ENCODE measurements at regions not wholly inside any gene's neighbourhood (a gene's known extent, or its start where the extent isn't known, plus 50 kb on each side); places are given as distances from the start of the nearest gene placed in this dataset.
"Not testable (repeated sequence)": the region's sequence is repeated elsewhere in the genome, so short reads cannot be mapped to it uniquely, and the experiment has no call there.

- DNase-seq (ENCODE audit: low spot score): no peak
These were observed 248.7 kb downstream of the TTC6 start for GRCh38 chr14:37843954-37844607.

DNA sequence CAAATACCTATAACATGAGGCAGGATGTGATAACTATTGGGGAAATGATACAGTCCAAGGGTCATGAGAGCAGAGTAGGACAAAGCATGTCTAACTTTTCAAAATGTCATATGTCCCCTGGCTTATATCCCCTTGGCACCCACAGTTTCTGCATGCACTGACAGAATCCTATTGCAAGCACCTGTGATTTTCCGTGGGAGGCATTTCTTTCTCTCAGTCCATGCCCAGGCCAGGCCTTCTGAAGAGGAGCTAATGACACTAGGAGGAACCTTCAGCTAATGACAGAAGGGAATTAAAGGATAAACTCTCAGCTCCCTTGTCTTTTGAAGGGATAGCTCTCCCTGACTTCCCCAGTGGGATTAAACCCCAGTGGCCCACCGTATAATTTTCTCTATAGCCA, 249.2 kb downstream of the TTC6 start:
- no peak for DNase-seq (ENCODE audit: low spot score)

DNA sequence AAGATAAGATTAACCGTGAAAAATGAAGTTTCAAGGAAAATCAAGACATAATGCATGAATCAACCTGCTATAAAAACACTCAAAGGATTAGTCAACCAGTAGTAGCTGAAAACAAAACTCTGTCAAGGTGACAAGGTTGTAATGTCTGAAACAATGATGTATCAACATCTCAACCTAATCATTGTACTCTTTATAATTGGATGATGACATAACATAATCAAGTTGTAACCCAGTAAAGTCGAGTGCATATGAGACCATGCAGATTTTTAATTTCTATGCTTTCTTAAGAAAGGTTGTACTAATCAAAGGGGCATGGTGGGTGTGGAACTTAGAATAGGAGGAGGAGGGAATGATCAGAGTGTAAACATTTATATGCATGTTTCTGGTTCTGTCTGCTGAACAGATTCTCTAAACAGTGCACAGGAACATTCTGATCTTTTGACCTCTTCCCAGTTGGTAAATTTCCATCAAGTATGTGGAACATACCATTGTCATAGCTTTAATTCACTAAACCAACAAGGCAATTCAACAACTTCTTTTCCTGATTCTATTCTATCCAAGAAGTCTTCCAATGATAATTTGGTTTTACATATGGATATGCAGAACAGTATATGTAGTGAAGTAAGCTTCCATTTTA, 253.7 kb downstream of the TTC6 start:
- no peak for DNase-seq (ENCODE audit: low spot score)

GRCh38 chr14:37851054-37851453, 255.6 kb downstream of the TTC6 start:
- no peak for DNase-seq (ENCODE audit: low spot score)

GRCh38 chr14:37855871-37856270, 260.4 kb downstream of the TTC6 start:
- no peak for DNase-seq (ENCODE audit: low spot score)

- DNase-seq (ENCODE audit: low spot score): no peak
These were observed 262.4 kb downstream of the TTC6 start for GRCh38 chr14:37857774-37858266.

DNA sequence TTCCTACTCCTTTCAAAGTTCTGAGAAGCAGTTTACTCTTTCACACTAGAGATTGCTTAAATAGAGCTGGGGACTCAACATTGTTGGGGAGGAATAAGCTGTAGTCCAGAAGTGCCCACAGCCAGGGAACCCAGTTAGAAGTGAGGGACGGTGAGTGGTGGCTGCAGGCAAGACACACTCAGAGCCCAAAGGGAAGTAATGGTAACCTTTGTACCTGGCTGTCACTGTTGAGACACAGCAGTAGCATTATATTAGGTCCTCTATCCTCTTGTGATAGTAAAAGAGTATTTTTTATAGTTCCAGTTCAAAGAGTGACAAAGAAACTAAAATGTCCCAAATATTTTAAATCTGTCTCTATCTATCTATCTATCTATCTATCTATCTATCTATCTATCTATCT, 263.3 kb downstream of the TTC6 start:
- no peak for DNase-seq (ENCODE audit: low spot score)

- DNase-seq (ENCODE audit: low spot score): no peak
These were observed 263.7 kb downstream of the TTC6 start for GRCh38 chr14:37859177-37859576.

DNA sequence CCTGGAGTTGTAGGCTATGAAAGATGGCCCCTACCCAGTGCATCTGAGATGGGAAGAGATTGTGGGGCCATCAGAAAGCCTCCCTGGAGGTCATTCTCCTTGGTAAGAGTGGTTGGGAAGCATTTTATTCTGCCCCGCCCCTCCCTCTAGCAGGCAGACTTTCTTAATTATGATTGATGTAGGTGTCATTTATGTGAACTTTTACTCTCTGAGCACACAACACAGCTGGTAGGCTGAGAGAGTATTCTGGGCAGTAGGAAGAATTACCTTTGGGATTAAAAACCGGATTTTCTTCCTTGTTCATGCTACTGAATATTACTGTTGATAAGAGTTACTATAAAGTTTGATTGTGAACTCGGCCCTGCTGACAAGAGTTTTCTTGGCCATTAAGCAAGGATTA, 266.8 kb downstream of the TTC6 start:
- DNase-seq (ENCODE audit: low spot score): no peak

DNA sequence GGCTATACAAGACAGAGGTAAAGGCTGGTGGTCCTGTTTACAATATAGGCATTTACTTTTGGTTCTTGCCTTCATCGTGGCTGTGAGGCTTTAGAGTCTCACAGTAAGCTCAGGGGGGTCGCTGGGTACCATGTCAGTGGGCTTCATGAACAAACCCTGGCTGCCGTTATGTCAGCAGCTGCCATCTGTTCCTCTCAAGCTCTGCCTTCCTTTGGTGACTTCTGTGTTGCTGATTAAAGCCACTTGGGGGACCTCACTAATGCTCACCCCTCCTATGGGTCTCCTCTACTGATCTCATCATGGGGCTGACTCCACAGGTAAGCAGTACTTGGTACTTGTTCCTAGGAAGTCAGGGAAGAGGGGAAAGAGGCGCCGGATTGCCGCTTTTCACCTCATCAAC, 268.7 kb downstream of the TTC6 start:
- no peak for DNase-seq (ENCODE audit: low spot score)

DNA sequence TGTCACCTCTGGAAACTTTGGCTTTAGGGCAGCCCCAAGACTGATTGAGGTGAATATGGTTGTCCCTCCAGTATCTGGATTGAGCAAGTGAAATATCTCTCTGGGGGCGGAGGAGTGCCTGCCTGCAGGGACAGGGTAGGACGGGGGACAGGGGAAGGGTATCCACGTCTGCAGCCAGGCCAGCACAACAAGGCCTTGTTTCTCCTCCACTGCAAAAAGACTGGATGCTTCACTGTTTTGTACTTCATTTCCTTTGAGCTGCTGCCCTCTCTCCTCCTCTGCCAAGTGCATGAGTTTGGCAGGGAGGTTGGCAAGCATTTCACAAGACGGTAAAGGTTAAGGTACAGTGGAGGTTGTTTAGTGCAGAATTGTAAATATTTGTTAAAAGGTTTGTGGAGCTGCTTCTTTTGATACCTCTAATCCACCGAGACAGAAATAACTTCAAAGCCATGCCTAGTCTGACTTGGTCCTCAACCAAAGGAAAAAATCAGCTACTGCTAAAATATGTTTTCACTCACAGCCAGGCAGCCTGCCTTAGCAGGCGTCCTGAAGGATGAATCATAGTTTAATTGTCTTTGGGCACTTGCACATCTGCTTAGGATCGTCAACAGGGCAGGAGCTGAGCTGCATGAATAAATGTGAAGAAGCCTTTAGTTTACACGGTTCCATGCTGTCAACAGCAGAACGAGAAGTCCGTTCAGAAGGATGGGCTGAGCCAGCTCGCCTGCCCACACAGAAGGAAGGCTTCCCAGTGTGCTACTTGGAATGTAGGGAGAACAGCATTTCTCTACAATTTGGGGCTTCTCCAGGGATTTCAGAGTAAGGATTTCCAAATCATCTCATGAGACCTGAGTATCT, 269.7 kb downstream of the TTC6 start:
- no peak for DNase-seq (ENCODE audit: low spot score)

DNA sequence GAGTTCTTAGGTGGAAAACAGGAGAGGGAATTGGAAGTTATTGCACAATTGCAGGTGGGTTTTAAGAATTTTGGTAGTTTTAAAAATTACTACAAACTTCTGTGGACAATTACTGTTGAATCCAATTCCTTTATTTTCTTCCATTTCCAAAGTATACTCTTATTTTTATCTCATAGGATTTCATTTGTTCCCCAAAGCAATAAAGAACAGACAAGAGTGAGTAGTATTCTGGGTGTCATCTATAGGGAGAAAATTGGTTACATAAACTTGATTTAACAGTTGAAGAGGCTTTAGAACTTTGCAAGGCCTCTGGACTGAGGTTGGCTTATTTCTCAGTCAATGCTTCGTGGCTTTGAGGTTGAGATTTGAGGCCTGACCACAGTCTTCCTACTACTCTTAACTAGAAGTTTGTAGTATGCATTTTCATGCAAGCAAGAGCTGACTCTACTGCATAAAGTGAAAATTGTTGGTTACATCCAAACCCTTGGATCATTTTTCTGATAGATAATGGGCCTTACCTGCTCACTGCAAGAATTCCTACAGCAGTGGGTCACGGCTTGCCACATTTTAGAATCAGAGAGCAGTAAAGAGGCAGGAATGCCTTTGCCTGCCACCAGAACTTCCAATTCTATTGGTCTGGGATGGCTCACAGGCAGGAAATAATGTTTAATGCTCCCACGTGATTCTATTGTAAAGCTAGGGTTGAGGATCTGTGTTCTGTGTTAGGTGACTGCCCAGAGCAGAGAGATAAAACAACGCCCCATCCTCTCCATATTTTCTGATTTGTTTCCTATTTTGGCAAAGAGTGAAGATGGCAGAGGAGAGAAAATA, 270.5 kb downstream of the TTC6 start:
- no peak for DNase-seq (ENCODE audit: low spot score)

- no peak for DNase-seq (ENCODE audit: low spot score)
These were observed 274.2 kb downstream of the TTC6 start for GRCh38 chr14:37869633-37870032.

- DNase-seq (ENCODE audit: low spot score): no peak
These were observed 274.7 kb downstream of the TTC6 start for GRCh38 chr14:37870170-37870569.

GRCh38 chr14:37870632-37871346, 275.4 kb downstream of the TTC6 start:
- DNase-seq (ENCODE audit: low spot score): no peak

GRCh38 chr14:37874065-37874428, 278.6 kb downstream of the TTC6 start:
- not testable (repeated sequence) for DNase-seq (ENCODE audit: low spot score)

GRCh38 chr14:37874429-37875109, 279.1 kb downstream of the TTC6 start:
- peak; percentile 56 for DNase-seq (ENCODE audit: low spot score)

DNA sequence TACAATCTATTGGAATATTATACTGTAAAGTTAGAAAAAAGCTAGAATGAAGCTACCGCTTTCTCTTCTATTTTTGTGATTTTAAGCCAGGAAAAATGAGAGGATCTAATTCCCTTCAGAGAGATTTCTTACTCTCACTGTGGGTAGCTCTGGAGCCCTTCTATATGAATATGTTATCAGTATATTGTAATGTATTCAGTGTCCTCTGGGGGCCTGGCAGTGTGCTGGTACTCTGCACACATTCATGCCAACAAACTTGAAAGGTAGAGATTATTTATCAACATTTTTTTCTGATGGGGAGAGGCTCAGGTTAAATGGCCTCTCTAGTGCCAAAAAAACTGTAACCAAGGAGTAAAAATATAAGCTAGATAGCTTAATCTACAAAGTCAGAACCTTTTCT, 292.8 kb downstream of the TTC6 start:
- DNase-seq (ENCODE audit: low spot score): no peak

DNA sequence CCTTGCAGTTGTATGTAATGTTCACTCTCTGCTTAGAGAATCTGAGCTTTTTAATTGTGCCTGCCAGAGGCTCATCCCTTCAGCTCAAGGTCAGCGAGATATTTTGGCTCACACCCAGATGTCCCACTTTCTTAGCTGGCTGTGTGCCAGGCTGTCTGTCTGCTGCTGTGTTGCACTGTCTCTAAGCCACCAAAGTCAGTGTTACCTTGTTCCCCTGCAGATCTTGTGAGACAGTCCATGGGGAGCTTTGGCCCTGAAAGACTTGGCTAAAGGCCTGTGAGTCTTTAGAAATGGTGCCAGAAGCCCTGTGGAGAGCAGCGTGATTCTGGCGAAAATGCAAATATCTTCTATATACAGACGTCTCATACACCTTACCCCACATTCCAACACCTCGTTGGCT, 293.7 kb downstream of the TTC6 start:
- DNase-seq (ENCODE audit: low spot score): no peak

- DNase-seq (ENCODE audit: low spot score): no peak
These were observed 294.7 kb downstream of the TTC6 start for GRCh38 chr14:37890095-37890494.

DNA sequence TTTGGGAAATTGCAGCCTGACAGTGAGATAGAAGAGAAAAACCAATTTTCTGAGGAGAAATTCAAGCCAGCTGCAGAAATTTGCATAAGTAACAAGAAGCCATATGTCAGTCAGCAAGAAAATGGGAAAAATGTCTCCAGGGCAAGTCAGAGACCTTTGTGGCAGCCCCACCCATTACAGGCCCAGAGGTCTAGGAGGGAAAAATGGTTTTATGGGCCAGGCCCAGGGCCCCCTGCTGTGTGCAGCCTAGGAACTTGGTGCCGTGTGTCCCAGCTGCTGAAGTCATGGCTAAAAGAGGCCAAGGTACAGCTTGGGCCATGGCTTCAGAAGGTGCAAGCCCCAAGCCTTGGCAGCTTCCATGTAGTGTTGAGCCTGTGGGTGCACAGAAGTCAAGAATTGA, 296.1 kb downstream of the TTC6 start:
- DNase-seq (ENCODE audit: low spot score): not testable (repeated sequence)

Measured in SW480 (cell line).